ENCODE measurements at regions not wholly inside any gene's neighbourhood (a gene's known extent, or its start where the extent isn't known, plus 50 kb on each side); places are given as distances from the start of the nearest gene placed in this dataset.

DNA sequence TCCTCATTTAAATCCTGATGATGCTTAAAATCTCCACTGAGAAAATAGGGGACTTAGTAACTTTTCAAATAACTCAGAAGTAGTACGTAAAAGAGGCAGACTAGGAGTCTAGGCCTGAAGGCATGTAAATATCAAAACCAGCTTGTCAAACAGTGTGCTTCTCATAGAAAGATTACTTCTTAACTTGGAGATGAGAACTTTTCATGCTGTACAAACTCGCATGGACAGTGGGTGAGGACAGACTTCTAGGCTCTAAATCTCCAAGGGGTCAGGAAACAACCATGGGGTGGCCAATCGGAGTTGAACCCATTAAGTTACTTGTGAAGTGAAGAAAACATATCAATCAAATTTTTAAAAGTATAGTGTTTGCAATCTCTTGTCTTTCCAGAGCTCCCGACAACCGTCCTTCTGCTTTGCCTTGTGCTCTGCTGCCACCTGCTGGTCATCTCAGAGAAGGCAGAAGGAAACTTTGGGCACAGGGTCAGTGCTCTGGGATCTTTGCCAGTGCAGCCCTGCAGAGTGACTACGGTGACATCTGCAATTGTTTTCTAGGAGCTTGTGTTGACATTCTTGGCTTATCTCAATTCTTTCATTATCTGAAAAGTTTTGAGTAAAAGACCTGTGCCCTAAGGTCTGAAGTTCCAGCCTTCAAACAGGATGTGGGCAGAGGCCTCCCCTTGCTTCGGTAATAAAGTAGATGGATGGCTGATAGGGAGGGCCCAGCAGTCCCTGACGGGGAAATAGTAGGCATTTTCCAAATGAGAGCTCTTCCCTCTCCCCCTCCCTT, 105.1 kb upstream of the PDE4B start:
- Histone ChIP-seq H3K9me3 (no peaks in the 10 kb centered on the region), H3K4me3 (no peak overlapping the region), H3K27ac (no peak overlapping the region), H3K27me3 (no peaks in the 10 kb centered on the region), H3K36me3 (no peaks in the 10 kb centered on the region), H3K4me1 (peaks cover 0 to 7% (median 0%) of the 10 kb centered on the region in 4 donors)
- 9% methylated on average over 7 of the region's 8 CpGs for WGBS (ENCODE audit: insufficient coverage, low coverage, low lambda C conversion rate, missing lambda C conversion rate)
- no peak for TF ChIP-seq POLR2A (IDR thresholded peaks at IDR 0.05)
- TF ChIP-seq, protein P1, sequence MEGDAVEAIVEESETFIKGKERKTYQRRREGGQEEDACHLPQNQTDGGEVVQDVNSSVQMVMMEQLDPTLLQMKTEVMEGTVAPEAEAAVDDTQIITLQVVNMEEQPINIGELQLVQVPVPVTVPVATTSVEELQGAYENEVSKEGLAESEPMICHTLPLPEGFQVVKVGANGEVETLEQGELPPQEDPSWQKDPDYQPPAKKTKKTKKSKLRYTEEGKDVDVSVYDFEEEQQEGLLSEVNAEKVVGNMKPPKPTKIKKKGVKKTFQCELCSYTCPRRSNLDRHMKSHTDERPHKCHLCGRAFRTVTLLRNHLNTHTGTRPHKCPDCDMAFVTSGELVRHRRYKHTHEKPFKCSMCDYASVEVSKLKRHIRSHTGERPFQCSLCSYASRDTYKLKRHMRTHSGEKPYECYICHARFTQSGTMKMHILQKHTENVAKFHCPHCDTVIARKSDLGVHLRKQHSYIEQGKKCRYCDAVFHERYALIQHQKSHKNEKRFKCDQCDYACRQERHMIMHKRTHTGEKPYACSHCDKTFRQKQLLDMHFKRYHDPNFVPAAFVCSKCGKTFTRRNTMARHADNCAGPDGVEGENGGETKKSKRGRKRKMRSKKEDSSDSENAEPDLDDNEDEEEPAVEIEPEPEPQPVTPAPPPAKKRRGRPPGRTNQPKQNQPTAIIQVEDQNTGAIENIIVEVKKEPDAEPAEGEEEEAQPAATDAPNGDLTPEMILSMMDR (IDR thresholded peaks at IDR 0.05), result peak; percentile 98 to 99 (median 98)
- ATAC-seq, result peak; percentile 98 to 99 (median 98)
- peak; percentile 87 to 90 (median 90) for DNase-seq
- intact Hi-C loops (cut with DNase I), result loop anchor here (5.0 to 10.0 kb wide), 2 partner anchors 253 to 470 kb away; no protein-coding TSS in a partner anchor

DNA sequence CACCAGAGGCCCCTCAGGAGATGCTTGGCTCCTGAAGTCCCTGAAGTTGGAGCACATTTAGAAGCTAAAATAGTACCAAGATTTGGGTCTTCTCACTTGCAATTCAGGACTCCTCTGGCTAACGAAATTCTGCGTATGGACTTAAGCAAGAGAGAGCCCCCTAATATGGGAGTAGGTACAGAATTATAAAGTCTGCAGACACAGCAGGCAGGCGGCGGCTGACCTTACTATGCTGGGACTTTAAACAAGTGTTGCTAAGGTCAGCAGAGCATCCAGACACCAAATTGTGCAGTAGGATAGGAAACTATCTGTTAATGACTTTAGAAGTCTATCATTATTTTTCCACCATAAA, 104.5 kb upstream of the PDE4B start:
- ATAC-seq, result no peak
- no peaks in the 10 kb centered on the region for H3K27me3 ChIP-seq
- H3K4me3 ChIP-seq, result no peak overlapping the region
- H3K4me1 ChIP-seq, result peaks cover 0 to 7% (median 0%) of the 10 kb centered on the region in 4 donors
- WGBS (ENCODE audit: insufficient coverage, low coverage, low lambda C conversion rate, missing lambda C conversion rate), result 68% methylated on average over 4 of the region's 4 CpGs
- intact Hi-C loops (cut with DNase I), result loop anchor here (5.0 to 10.0 kb wide), 2 partner anchors 253 to 471 kb away; no protein-coding TSS in a partner anchor
- H3K9me3 ChIP-seq, result no peaks in the 10 kb centered on the region
- H3K36me3 ChIP-seq, result no peaks in the 10 kb centered on the region
- H3K27ac ChIP-seq, result no peak overlapping the region
- no peak for DNase-seq
- TF ChIP-seq POLR2A (IDR thresholded peaks at IDR 0.05), result no peak
- TF ChIP-seq, protein P1 (IDR thresholded peaks at IDR 0.05), result no peak

DNA sequence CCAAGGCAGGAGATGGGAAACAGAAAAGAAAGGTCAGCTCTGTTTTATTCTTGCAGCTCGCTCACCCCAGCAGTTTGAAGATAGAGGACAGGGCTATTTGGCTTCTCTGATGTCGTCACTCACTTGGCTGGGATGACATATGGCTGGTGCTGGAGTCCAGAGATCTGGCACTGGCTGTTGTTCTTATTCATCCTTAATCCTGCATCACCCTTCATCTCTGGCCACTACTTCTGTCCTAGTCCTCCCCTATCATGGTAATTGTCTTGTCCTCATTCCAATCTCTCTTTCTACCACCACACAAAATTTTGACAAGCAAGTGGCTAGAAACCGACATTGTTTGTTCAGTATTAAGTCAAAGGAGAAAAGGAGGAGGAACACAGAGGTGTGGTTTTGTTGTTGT, 103.8 kb upstream of the PDE4B start:
- TF ChIP-seq, protein P1 (IDR thresholded peaks at IDR 0.05), result no peak
- no peak for TF ChIP-seq POLR2A (IDR thresholded peaks at IDR 0.05)
- H3K4me3 ChIP-seq, result no peak overlapping the region
- ATAC-seq (no peak), DNase-seq (no peak)
- peaks cover 0 to 7% (median 0%) of the 10 kb centered on the region in 4 donors for H3K4me1 ChIP-seq
- 75% methylated on average over 3 of the region's 3 CpGs for WGBS (ENCODE audit: insufficient coverage, low coverage, low lambda C conversion rate, missing lambda C conversion rate)
- H3K27ac ChIP-seq, result no peak overlapping the region
- intact Hi-C loops (cut with DNase I), result loop anchor here (5.0 to 10.0 kb wide), 2 partner anchors 254 to 472 kb away; no protein-coding TSS in a partner anchor
- H3K27me3 ChIP-seq, result no peaks in the 10 kb centered on the region
- H3K36me3 ChIP-seq, result no peaks in the 10 kb centered on the region
- H3K9me3 ChIP-seq, result no peaks in the 10 kb centered on the region

DNA sequence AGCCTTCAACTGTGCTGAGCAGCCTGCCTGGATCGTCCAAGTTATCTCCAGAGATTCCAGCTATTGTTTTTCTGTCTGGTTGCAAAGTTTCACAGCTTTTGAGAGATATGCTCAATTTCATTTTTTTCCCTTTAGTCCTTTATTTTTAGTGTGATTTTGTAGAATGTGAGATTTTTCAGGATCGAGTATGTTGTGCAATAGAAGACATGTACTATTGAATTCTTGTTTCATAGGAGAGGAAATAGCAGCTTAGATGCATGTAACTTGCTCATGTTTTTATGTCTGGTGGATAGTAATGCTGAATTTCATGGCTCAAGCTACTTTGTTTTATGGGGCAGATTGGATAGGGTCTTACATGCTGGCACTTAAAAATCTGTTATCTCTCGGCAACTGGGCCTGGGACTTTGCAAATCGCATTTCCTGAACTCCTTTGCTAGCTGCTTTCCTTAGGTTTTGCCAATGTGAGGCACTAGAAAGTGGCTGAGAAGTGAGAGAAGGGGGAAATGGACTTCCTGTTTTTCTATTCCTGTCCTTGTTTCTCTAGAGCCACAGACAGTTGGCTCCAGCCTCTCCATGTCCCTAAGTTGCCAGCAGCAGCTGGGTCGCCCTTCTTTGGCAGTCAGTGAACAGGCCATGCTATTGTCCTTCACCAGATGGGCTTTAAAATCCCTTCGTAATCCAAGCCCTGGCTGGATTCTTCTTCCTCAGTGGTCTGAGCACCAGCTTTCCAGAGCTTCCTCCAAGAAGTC, 101.4 kb upstream of the PDE4B start:
- DNase-seq, result no peak
- no peak overlapping the region for H3K27ac ChIP-seq
- peak in 1 of 4 donors; percentile 8 for ATAC-seq
- no peaks in the 10 kb centered on the region for H3K27me3 ChIP-seq
- WGBS (ENCODE audit: insufficient coverage, low coverage, low lambda C conversion rate, missing lambda C conversion rate), result 36% methylated on average over 6 of the region's 6 CpGs
- peaks cover 0 to 7% (median 0%) of the 10 kb centered on the region in 4 donors for H3K4me1 ChIP-seq
- no peak for TF ChIP-seq POLR2A (IDR thresholded peaks at IDR 0.05)
- TF ChIP-seq, protein P1 (IDR thresholded peaks at IDR 0.05), result no peak
- no peaks in the 10 kb centered on the region for H3K9me3 ChIP-seq
- intact Hi-C loops (cut with DNase I), result no loop called here
- H3K4me3 ChIP-seq, result no peak overlapping the region
- no peaks in the 10 kb centered on the region for H3K36me3 ChIP-seq

Data from right lobe of liver (tissue), 6 donors.